HUDEP-2 (cell line): ENCODE measurements at regions not wholly inside any gene's neighbourhood (a gene's known extent, or its start where the extent isn't known, plus 50 kb on each side); places are given as distances from the start of the nearest gene placed in this dataset.

Experiments
- DNase-seq, 76 experiments: peaks; one replicate each; lab custom pipeline; 2025; ENCODE audit not compliant: unreplicated experiment in 76 of 76; lab: John Stamatoyannopoulos, UW

DNA sequence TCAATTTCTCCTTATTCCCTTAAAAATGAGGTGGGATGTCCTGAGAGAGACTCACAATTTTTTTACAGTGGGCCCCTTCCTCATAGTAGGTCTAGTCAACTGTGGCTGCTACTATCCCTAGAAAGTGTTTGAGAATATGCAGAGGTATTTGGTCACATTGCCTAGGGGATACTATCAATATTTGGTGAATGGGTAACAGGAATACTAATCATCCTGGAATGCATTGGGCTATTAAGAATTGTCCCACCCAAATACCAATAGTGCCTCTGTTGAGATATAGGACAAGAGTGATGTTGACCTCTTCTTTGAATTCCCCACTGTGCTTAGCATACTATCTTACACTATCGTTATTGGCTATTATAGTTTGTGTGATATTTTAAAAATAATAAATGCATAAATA is 389.4 kb downstream of the DIPK2A start:
- DNase-seq, result no peak

DNA sequence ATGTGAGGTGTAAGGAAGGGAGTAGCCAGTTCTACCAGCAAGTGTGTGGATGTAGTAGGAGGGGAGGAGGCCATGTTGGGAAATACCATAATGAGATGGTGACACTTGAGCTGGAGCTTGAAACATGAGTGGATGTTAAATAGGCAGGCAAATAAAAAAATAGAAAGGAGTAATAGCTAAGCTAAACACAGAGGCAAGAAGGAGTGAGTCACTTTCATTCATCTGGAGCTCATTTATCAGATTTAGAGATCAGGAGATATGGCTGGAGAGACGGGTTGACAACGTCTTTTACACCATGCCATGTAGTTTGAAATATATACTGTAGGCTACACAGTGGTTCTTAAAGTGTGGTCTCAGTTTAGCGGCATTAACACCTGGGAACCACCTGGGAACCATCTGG is 390.5 kb downstream of the DIPK2A start:
- no peak for DNase-seq

DNA sequence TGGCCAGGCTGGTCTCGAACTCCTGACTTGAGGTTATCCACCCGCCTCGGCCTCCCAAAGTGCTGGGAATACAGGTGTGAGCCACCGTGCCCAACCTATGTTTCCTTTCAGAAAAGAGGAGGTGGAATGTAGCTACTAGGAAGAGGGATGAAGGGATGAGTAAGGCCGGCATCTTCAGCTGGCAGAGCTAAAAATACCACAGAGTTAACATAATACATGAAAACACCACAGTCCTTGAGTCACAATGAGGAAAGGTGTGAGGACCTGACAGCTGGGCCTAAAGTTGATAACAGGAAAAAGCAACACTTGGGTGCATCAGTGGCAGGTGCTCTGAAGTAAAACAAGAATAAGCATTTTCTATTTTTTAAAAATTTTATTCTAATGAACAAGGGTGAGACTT is 392.2 kb downstream of the DIPK2A start:
- DNase-seq, result no peak

DNA sequence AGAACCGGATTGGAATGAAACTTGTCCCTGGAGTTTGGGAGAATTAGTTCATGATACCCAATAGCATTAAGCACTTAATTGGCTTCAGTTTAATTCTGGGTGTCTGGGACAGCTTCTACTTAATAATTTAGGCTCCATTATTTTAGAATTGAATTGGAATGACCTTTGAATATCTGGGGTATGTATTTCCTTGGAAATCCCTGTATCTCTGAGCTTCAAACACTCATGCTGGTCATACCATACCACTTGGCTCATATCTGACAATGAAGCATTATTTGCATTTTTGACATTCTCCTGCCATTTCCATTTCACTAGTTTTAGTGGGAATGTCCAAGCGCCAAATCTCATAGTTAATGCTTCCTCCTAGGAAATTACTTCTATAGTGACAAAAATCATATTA is 393.1 kb downstream of the DIPK2A start:
- no peak for DNase-seq

DNA sequence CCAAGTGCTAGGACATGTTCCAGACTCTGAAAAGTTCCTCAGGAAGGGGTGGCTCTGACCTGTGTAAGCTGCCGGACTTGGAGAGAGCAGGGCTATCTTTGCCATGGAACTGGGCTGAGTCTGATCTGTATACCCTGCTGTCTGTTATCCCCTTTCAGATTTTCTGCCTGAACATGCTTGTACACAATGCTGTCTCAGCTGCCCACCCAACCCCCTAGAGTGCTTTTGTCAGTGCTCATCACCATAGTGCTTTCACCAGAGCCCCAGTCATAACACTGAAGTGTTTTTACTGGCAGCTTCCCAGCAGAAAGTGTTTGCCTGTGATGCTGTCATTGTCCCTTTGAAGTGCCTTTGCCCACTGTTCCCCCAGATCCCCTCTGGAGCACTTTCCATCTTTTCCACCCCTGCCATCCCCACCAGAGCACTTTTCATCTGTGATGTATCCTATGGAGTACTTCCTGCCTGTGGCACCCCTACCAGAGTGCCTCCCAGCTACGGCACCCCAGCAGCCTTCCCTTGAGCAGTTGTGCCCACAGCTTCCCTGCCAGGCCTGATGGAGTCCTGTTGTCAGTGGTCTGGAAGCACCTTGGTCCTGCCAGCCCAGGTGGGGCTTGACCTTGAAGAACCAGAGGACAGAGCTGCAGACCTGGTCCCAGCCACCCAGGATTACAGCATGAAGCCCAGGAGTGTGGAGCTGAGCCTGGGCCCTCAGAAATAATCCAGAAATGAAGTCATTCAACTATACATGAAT is 397.7 kb downstream of the DIPK2A start:
- no peak for DNase-seq

DNA sequence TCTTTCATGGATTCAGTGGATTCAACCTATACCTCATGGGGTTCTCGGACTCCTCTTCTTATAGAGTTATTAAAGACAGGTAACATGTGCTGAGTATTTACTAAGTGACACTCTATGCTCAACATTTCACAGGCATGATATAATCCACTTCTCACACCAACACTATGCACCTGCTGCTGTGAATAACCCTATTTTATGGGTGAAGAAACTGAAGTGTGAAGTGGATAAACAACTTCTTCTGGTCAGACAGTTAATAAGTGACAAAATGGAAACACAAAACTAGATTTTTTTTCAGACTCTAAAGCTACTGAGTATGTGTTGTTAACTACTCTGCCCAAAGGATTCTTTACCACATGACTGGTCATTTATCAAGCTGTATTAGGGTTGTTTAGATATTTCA is 403.5 kb downstream of the DIPK2A start:
- DNase-seq, result no peak

DNA sequence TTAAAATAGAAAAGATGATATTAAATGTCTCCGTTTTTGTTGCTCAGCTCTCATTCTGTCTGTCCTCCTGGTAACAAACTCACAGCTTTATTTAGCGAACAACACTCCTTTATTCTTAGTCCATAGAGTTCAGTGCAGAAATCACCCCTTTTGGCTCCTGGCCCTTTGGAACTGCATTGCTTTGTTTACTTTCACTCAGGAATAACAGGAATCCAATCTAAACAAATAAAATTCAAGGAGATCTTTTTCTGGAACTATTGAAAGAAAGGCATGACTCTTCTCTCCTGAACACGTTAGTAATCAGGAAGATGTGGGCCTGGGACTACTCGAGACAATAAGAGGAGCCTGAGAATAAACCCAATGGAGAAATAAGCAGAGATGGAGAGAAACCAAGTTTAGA is 409.2 kb downstream of the DIPK2A start:
- no peak for DNase-seq

DNA sequence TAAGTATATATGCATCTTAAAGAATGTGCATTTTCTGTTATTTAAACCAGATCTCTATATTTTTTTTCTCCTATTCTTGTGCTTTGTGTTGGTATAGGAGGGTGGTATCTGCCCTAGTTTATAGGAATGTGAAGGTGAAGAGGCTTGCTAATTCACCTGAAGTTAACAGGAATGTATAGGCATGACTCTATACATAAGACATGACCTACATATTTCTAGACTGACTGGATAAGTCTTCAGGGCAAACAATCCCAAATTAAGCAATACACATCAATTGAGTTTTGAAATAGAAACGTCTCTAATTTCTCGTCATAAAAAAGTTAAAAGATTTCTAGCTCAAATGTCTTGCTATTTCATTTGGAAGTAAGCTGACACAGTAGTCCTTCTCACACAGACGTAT is 410.0 kb downstream of the DIPK2A start:
- DNase-seq, result no peak

DNA sequence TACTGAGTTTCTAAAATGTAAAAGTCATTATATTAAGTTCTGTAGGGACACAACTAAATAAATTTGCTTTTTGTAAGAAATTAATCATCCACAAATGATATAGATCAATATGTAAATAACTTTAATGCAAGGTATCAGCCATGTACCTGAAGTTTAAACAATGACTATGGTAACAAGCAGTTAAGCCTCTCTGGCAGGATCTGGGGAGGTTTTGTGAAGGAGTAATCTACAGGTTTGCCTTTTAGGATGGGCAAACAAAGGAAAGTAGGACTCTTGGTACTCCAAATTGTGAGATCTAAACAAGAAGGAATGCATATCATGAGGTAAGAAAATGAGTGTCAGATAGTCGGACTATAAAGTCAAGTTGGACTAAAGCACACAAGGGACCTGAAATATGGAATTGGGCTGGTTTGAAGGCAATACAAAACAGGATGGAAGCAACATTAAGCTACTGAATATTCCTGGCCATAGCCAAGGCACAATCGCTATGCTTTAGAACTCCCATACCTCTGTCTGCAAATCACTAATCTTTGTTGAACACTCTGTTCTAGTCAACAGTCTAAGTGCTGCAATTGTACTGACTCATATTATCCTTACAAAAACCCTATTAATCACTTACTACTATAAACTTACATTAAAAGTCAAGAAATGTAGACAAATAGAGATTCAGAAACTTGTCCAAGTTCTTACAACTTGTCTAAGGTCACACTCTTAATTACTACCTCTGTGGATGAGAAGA is 412.8 kb downstream of the DIPK2A start:
- DNase-seq, result no peak

DNA sequence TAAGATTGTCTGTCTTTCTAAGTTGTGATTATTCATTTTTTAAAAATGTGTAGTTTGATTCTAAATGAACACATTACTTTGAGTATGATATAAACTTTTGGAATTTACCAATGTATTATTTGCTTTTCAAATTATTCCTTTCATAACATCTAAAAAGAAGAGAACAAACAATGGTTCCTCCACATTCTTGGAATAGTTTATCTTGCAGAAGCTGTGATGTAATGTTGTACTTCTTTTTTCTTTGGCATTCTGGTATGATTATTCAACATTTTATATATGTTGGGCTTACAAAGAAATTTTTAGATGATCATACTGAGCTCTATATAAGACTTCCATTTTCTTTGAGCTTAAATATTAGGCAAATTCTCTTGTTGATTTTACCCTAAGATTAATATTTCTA is 419.2 kb downstream of the DIPK2A start:
- DNase-seq, result no peak

DNA sequence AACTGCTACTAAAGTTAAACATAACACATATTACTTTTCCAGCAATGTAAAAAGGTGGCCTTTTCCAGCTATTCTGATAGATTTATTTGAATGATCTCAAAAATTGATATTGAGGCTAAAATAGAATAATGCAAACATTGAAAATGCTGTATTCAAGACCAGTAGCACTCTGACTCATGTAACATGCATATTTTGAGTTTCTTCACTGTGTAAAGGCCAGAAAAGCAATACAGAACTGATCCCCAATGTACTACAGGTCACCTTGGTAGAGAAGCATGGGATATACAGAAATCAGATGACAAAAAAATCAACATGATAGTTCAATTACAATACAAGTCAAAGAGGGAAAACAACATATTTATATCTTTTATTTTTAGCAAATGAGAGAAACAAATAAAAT is 419.6 kb downstream of the DIPK2A start:
- no peak for DNase-seq

DNA sequence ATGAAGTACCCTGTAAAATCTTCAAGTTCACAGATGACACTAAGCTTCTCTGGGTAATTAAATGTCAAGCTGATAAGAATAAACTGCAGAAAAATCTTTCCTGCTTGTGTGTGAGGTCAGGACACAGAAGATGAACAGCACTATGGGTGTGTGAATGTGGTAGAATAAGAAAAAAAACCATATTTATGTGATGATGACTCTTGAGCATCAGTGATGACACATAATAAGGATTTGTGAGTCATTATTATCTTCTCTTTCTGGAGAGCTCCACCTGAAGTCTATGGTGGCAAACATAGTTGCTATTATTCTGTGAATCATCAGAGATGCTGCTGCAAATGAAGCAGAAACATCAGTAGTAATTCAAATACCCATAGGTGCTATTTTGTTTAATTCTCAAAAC is 422.4 kb downstream of the DIPK2A start:
- DNase-seq, result no peak

DNA sequence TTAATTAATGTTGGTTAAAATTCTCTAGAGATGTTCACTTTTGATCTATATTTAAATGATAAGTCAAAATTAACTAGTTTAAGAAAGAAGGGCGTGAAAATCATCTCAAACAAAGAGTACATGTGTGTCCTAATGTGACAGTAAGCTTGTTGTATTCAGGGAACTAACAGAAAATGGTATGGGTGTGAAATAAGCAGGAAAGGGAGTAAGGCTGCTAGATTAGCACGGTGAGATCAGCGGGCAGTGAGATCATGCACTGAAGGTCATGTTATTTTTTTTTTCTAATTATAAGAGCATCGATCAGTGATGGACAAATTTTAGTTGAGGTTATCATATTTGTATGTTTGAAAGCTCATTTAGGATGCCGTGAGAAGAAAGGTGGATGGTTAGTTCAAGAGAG is 430.8 kb downstream of the DIPK2A start:
- DNase-seq, result no peak

DNA sequence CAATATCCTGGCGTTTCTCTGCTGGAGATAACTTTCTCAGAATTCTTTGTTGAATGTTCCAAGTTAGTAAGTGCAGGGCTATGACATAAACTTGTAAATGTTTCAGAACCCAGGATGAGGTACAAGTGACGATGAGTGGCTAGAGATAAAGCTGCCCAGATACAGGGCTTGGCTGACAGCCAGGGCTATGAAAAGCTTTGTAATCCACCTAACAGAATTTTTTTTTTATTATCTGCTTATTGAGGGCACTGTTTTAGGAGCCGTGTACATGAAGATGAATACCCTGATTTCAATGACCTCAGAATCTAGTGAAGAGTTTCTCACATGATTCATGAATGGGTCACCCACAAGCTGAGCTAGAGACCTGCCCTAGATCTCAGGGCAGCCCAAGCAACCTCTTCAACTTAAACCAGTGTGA is 431.4 kb downstream of the DIPK2A start:
- DNase-seq, result peak in 6 of 76 experiments; percentile 0 to 11 (median 3)

DNA sequence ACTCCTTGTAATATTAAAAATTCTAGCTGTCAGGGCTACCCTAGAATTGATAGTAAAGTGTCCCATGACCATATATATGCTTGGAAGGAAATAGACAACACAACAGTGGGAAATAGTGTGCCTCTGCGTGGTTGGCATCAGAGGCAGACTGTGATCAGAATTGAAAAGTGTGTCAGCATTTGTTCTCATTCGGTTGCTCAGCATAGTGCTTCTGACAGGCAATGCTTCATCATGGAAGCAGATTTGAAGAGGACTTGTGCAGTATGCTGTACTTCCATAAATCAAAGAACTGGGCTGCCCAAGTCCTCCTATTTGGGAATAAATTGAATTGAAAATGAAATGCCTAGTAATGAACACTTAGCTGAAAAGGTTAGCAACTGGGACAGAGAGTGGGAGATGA is 435.7 kb downstream of the DIPK2A start:
- DNase-seq, result no peak

DNA sequence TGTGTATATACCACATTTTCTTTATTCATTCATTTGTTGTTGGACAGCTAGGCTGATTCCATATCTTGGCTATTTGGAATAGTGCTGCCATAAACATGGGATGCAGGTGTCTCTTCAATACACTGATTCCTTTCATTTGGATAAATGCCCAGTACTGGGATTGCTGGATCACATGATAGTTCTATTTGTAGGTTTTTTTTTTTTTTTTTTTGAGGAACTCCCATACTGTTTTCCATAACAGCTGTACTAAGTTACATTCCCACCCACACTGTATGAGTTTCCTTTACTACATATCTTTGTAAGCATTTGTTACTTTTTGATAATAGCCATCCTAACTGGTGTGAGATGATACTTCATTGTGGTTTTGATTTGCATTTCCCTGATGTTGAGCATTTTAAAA is 437.7 kb downstream of the DIPK2A start:
- no peak for DNase-seq

DNA sequence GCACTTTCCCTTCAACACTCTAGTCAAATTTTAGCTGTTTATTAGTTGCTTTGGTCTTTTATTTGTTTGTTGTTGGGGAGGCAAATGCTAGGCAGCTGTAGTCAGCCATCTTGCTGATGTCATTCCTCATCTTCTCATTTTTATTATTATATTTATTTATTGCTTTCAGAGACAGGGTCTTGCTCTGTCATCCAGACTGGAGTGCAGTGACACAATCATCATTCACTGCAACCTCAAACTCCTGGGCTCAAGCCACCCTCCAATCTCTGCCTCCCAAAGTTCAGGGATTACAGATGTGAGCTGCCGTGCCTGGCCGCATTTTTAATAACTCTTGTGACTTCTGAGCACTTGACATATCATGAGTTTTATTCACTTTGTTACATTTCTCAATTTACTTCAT is 441.4 kb downstream of the DIPK2A start:
- no peak for DNase-seq

DNA sequence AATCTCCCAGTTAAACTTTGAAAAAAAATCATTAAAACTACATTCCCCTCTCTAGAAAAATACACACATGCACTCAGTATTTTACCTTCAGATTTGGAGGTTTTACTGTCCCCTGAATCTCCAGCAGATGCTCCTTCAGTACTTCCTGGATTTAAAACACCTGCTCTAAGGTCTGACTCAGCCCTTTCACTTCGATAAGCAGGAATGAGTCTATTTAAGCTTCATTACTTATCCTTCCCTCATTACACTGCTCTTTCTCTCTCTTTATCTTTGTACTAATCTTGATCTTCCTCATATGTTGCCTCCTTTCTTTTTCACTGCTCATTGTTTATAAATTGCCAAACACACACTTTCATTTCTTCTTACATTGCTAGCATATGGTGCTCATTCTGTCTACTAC is 443.9 kb downstream of the DIPK2A start:
- no peak for DNase-seq

DNA sequence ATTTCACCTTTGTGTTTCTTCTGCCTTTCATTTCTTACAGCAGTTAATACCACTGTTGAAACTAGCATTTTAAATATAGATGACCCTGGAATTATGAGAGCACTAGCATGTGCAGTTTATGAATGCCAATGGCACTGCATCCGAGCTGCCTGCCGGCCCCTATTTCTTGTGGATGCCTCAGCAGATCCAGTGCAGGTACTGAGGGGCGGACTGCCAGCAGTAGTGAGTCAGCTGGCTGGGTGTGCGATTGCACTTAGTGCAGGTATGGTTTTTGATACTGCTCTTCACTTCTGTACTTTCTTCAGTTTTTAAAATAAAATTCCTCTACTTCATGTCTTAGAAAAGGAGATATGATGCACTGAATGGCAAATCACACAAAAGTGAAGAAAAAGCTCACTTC is 453.0 kb downstream of the DIPK2A start:
- DNase-seq, result no peak

DNA sequence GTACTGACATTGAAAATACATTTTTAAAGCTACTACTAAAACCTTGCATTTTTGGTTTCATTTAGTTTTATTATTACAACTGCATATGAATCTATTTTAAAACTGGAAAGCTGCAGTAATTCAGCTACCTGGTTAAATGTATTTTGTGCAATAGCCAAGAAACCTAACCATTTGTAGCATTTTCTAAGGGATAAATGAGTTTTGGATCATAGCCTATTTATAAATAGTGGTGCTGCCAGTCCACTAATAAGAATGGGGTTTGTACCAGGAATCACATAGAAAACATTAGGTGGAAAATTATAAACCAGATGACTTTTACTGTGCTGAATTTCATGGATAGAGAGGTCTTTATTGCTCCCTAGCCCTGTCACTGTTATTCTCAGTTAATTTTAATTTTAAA is 454.7 kb downstream of the DIPK2A start:
- DNase-seq, result no peak

DNA sequence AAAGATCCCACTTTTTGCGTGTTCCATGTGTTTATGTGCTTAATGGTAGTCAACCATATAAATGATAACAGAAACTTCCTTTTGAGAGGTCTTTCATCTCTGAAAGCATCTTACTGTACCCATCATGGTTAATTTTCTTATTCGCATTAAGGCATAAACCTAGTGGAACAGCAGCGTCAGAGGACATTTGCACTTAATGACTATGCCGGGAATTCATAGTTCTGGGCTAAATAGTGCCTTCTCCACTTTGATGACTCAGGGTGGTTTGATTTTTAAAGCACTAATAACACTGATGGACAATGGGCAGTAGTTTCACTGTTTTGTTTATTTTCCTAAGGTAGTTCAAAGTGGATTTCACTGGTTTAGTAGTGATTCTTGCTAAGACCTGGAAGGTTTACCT is 455.3 kb downstream of the DIPK2A start:
- no peak for DNase-seq

DNA sequence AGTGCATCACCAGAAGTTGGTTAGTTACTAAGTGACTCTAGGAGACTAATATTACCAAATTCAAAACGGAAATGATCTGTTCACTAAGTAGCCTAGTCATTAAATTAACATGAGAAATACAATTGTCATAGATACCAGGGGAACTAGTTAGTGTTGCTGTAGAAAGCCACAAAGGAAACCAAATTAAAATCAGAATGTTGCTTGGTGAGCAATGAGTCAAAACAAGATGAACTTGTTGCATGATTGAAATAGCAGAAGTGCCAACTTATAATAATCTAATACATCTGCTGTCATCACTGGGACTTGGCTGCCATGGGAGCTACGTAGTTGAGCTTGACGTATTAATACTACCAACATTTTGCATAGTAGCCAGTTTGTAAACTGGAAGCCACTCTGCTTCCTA is 458.1 kb downstream of the DIPK2A start:
- no peak for DNase-seq
